ENCODE measurements at regions not wholly inside any gene's neighbourhood (a gene's known extent, or its start where the extent isn't known, plus 50 kb on each side); places are given as distances from the start of the nearest gene placed in this dataset.

GRCh38 chrX:3244955-3245354 is 101.5 kb downstream of the MXRA5 start:
- no peak overlapping the region for H4K8ac ChIP-seq (ENCODE audit: low read length)
- no peak overlapping the region for H2AK5ac ChIP-seq (ENCODE audit: low read length, severe bottlenecking)
- no peak overlapping the region for H3K27ac ChIP-seq (ENCODE audit: low read length, poor library complexity, severe bottlenecking)
- H2BK15ac ChIP-seq (ENCODE audit: low read depth, poor library complexity, severe bottlenecking) = peak overlapping the region; percentile 36
- H3K9me3 ChIP-seq (ENCODE audit: control insufficient read depth, low read length) = peaks cover 2% of the 10 kb centered on the region
- no peaks in the 10 kb centered on the region for H3K4me1 ChIP-seq (ENCODE audit: control insufficient read depth, insufficient read depth, low read depth, low read length)
- no peak overlapping the region for H2AFZ ChIP-seq (ENCODE audit: low read depth, low read length)
- peak overlapping the region in 1 of 2 experiments; percentile 56 for H3K18ac ChIP-seq (ENCODE audit: low read depth in 1 of 2, low read length in 2 of 2)
- no peak overlapping the region for H3K23ac ChIP-seq (ENCODE audit: low read length in 2 of 2)
- no peak overlapping the region for H2BK5ac ChIP-seq (ENCODE audit: low read depth, low read length, poor library complexity, severe bottlenecking)
- H3K36me3 ChIP-seq (ENCODE audit: control insufficient read depth in 1 of 2, insufficient read depth in 2 of 2, low read depth in 1 of 2, low read length in 2 of 2) = no peaks in the 10 kb centered on the region
- H3K4ac ChIP-seq (ENCODE audit: low read depth in 1 of 2, low read length in 2 of 2) = no peak overlapping the region
- peak overlapping the region in 1 of 2 experiments; percentile 41 for H2BK12ac ChIP-seq (ENCODE audit: low read length in 2 of 2)
- no peaks in the 10 kb centered on the region for H3K79me1 ChIP-seq (replicated peaks; ENCODE audit: low read length, poor library complexity, severe bottlenecking)
- H3K27me3 ChIP-seq (ENCODE audit: control insufficient read depth in 1 of 2, insufficient read depth in 1 of 2, low read length in 2 of 2) = no peaks in the 10 kb centered on the region
- peak overlapping the region; percentile 85 for H3K9ac ChIP-seq (ENCODE audit: low read length)
- H2BK120ac ChIP-seq (ENCODE audit: low read depth, low read length) = no peak overlapping the region
- no peak overlapping the region for H4K91ac ChIP-seq (ENCODE audit: low read length)
- DNase-seq = no peak
- no peak overlapping the region for H3K4me2 ChIP-seq (ENCODE audit: low read length, poor library complexity, severe bottlenecking)
- H3K14ac ChIP-seq (ENCODE audit: low read length in 2 of 2) = no peak overlapping the region
- H3K4me3 ChIP-seq (ENCODE audit: insufficient read depth in 1 of 2, low read depth in 1 of 2, low read length in 2 of 2) = no peak overlapping the region

- H3K79me1 ChIP-seq (replicated peaks; ENCODE audit: low read length, poor library complexity, severe bottlenecking) = no peaks in the 10 kb centered on the region
- no peak overlapping the region for H3K4me2 ChIP-seq (ENCODE audit: low read length, poor library complexity, severe bottlenecking)
- H3K36me3 ChIP-seq (ENCODE audit: control insufficient read depth in 1 of 2, insufficient read depth in 2 of 2, low read depth in 1 of 2, low read length in 2 of 2) = no peaks in the 10 kb centered on the region
- H3K18ac ChIP-seq (ENCODE audit: low read depth in 1 of 2, low read length in 2 of 2) = no peak overlapping the region
- H3K9ac ChIP-seq (ENCODE audit: low read length) = peak overlapping the region; percentile 85
- H2BK5ac ChIP-seq (ENCODE audit: low read depth, low read length, poor library complexity, severe bottlenecking) = no peak overlapping the region
- no peak overlapping the region for H4K8ac ChIP-seq (ENCODE audit: low read length)
- H4K91ac ChIP-seq (ENCODE audit: low read length) = no peak overlapping the region
- H3K23ac ChIP-seq (ENCODE audit: low read length in 2 of 2) = no peak overlapping the region
- no peak overlapping the region for H2AK5ac ChIP-seq (ENCODE audit: low read length, severe bottlenecking)
- H3K4ac ChIP-seq (ENCODE audit: low read depth in 1 of 2, low read length in 2 of 2) = no peak overlapping the region
- no peak overlapping the region for H2AFZ ChIP-seq (ENCODE audit: low read depth, low read length)
- H2BK15ac ChIP-seq (ENCODE audit: low read depth, poor library complexity, severe bottlenecking) = no peak overlapping the region
- no peak overlapping the region for H3K14ac ChIP-seq (ENCODE audit: low read length in 2 of 2)
- no peak overlapping the region for H2BK120ac ChIP-seq (ENCODE audit: low read depth, low read length)
- H3K4me3 ChIP-seq (ENCODE audit: insufficient read depth in 1 of 2, low read depth in 1 of 2, low read length in 2 of 2) = peak overlapping the region in 1 of 2 experiments; percentile 45
- H3K9me3 ChIP-seq (ENCODE audit: control insufficient read depth, low read length) = peaks cover 2% of the 10 kb centered on the region
- 0% methylated on average over 1 of the region's 7 CpGs for WGBS
- DNase-seq = peak; percentile 86
- no peak overlapping the region for H2BK12ac ChIP-seq (ENCODE audit: low read length in 2 of 2)
- no peaks in the 10 kb centered on the region for H3K27me3 ChIP-seq (ENCODE audit: control insufficient read depth in 1 of 2, insufficient read depth in 1 of 2, low read length in 2 of 2)
- H3K4me1 ChIP-seq (ENCODE audit: control insufficient read depth, insufficient read depth, low read depth, low read length) = no peaks in the 10 kb centered on the region
- H3K27ac ChIP-seq (ENCODE audit: low read length, poor library complexity, severe bottlenecking) = peak overlapping the region; percentile 35
These were observed 102.2 kb downstream of the MXRA5 start for GRCh38 chrX:3244203-3244743.

- WGBS = 40% methylated on average over 1 of the region's 4 CpGs
- DNase-seq = peak; percentile 16
These were observed 114.1 kb downstream of the MXRA5 start for GRCh38 chrX:3232262-3232923.

GRCh38 chrX:3231766-3232165 is 114.7 kb downstream of the MXRA5 start:
- no peaks in the 10 kb centered on the region for H3K36me3 ChIP-seq (ENCODE audit: control insufficient read depth in 1 of 2, insufficient read depth in 2 of 2, low read depth in 1 of 2, low read length in 2 of 2)
- H3K9ac ChIP-seq (ENCODE audit: low read length) = no peak overlapping the region

More at GRCh38 chrX:3232262-3232923, 114.1 kb downstream of the MXRA5 start:
- H3K9ac ChIP-seq (ENCODE audit: low read length) = no peak overlapping the region
- no peaks in the 10 kb centered on the region for H3K4me1 ChIP-seq (ENCODE audit: control insufficient read depth, insufficient read depth, low read depth, low read length)
- no peak overlapping the region for H2BK5ac ChIP-seq (ENCODE audit: low read depth, low read length, poor library complexity, severe bottlenecking)
- no peak overlapping the region for H3K4me2 ChIP-seq (ENCODE audit: low read length, poor library complexity, severe bottlenecking)
- no peak overlapping the region for H3K4me3 ChIP-seq (ENCODE audit: insufficient read depth in 1 of 2, low read depth in 1 of 2, low read length in 2 of 2)
- no peaks in the 10 kb centered on the region for H3K36me3 ChIP-seq (ENCODE audit: control insufficient read depth in 1 of 2, insufficient read depth in 2 of 2, low read depth in 1 of 2, low read length in 2 of 2)
- H2BK120ac ChIP-seq (ENCODE audit: low read depth, low read length) = no peak overlapping the region
- H3K4ac ChIP-seq (ENCODE audit: low read depth in 1 of 2, low read length in 2 of 2) = no peak overlapping the region
- H3K27ac ChIP-seq (ENCODE audit: low read length, poor library complexity, severe bottlenecking) = no peak overlapping the region
- no peaks in the 10 kb centered on the region for H3K27me3 ChIP-seq (ENCODE audit: control insufficient read depth in 1 of 2, insufficient read depth in 1 of 2, low read length in 2 of 2)
- no peaks in the 10 kb centered on the region for H3K79me1 ChIP-seq (replicated peaks; ENCODE audit: low read length, poor library complexity, severe bottlenecking)
- H4K91ac ChIP-seq (ENCODE audit: low read length) = no peak overlapping the region
- H3K18ac ChIP-seq (ENCODE audit: low read depth in 1 of 2, low read length in 2 of 2) = no peak overlapping the region
- no peak overlapping the region for H2BK12ac ChIP-seq (ENCODE audit: low read length in 2 of 2)
- H2AFZ ChIP-seq (ENCODE audit: low read depth, low read length) = no peak overlapping the region
- no peaks in the 10 kb centered on the region for H3K9me3 ChIP-seq (ENCODE audit: control insufficient read depth, low read length)
- H4K8ac ChIP-seq (ENCODE audit: low read length) = no peak overlapping the region
- H2AK5ac ChIP-seq (ENCODE audit: low read length, severe bottlenecking) = no peak overlapping the region
- no peak overlapping the region for H3K23ac ChIP-seq (ENCODE audit: low read length in 2 of 2)
- no peak overlapping the region for H2BK15ac ChIP-seq (ENCODE audit: low read depth, poor library complexity, severe bottlenecking)
- H3K14ac ChIP-seq (ENCODE audit: low read length in 2 of 2) = no peak overlapping the region

More at GRCh38 chrX:3231766-3232165, 114.7 kb downstream of the MXRA5 start:
- WGBS = 60% methylated on average over 7 of the region's 7 CpGs
- DNase-seq = peak; percentile 8
- no peak overlapping the region for H2AFZ ChIP-seq (ENCODE audit: low read depth, low read length)
- H3K4me2 ChIP-seq (ENCODE audit: low read length, poor library complexity, severe bottlenecking) = no peak overlapping the region
- no peaks in the 10 kb centered on the region for H3K9me3 ChIP-seq (ENCODE audit: control insufficient read depth, low read length)
- no peaks in the 10 kb centered on the region for H3K27me3 ChIP-seq (ENCODE audit: control insufficient read depth in 1 of 2, insufficient read depth in 1 of 2, low read length in 2 of 2)
- no peak overlapping the region for H3K4ac ChIP-seq (ENCODE audit: low read depth in 1 of 2, low read length in 2 of 2)
- H2BK120ac ChIP-seq (ENCODE audit: low read depth, low read length) = no peak overlapping the region
- H3K23ac ChIP-seq (ENCODE audit: low read length in 2 of 2) = no peak overlapping the region
- no peak overlapping the region for H2BK15ac ChIP-seq (ENCODE audit: low read depth, poor library complexity, severe bottlenecking)
- H3K18ac ChIP-seq (ENCODE audit: low read depth in 1 of 2, low read length in 2 of 2) = no peak overlapping the region
- H3K27ac ChIP-seq (ENCODE audit: low read length, poor library complexity, severe bottlenecking) = no peak overlapping the region
- H2BK5ac ChIP-seq (ENCODE audit: low read depth, low read length, poor library complexity, severe bottlenecking) = no peak overlapping the region
- no peak overlapping the region for H4K8ac ChIP-seq (ENCODE audit: low read length)
- no peaks in the 10 kb centered on the region for H3K79me1 ChIP-seq (replicated peaks; ENCODE audit: low read length, poor library complexity, severe bottlenecking)
- H2BK12ac ChIP-seq (ENCODE audit: low read length in 2 of 2) = no peak overlapping the region
- no peak overlapping the region for H4K91ac ChIP-seq (ENCODE audit: low read length)
- no peak overlapping the region for H2AK5ac ChIP-seq (ENCODE audit: low read length, severe bottlenecking)
- no peak overlapping the region for H3K14ac ChIP-seq (ENCODE audit: low read length in 2 of 2)
- no peaks in the 10 kb centered on the region for H3K4me1 ChIP-seq (ENCODE audit: control insufficient read depth, insufficient read depth, low read depth, low read length)
- H3K4me3 ChIP-seq (ENCODE audit: insufficient read depth in 1 of 2, low read depth in 1 of 2, low read length in 2 of 2) = no peak overlapping the region
